SK-N-SH treated with all-trans-retinoic acid at 6 μM for 48 hours (cell line): ENCODE measurements at regions not wholly inside any gene's neighbourhood (a gene's known extent, or its start where the extent isn't known, plus 50 kb on each side); places are given as distances from the start of the nearest gene placed in this dataset.

Experiments
- ATAC-seq: fragments of 200-7000 bp; cut with Tn5 transposase; 3 replicates; pipeline ENCODE4 v1.9.1; 2020; ENCODE audit warnings: mild to moderate bottlenecking, moderate library complexity
- ARNTL ChIP-seq: fragments of 450-650 bp; formaldehyde crosslinking; IDR thresholded peaks from 2 replicates; pipeline ENCODE4 v1.5.0; 2020; ENCODE audit warnings: low read depth, mild to moderate bottlenecking, moderate library complexity, borderline replicate concordance
- BACH2 ChIP-seq: fragments of 250-450 bp; sonication (Bioruptor Pico); IDR thresholded peaks from 2 replicates; pipeline ENCODE4 v1.9.0; 2021; ENCODE audit warnings: mild to moderate bottlenecking, borderline replicate concordance
- CREB5 ChIP-seq: fragments of 250-450 bp; sonication (Bioruptor Pico); IDR thresholded peaks from 2 replicates; pipeline ENCODE4 v1.5.1; 2020; ENCODE audit warnings: low read depth, mild to moderate bottlenecking, moderate library complexity
- CSDC2 ChIP-seq: fragments of 250-450 bp; sonication (Bioruptor Pico); IDR thresholded peaks from 2 replicates; pipeline ENCODE4 v1.5.0; 2020; ENCODE audit warnings: mild to moderate bottlenecking, moderate library complexity
- CSRNP3 ChIP-seq: fragments of 250-450 bp; sonication (Bioruptor Pico); IDR thresholded peaks from 2 replicates; pipeline ENCODE4 v1.5.1; 2021; ENCODE audit warnings: mild to moderate bottlenecking, moderate library complexity
- ESRRG ChIP-seq: fragments of 250-450 bp; sonication (Bioruptor Pico); IDR thresholded peaks from 2 replicates; pipeline ENCODE4 v1.6.1; 2021; ENCODE audit warnings: mild to moderate bottlenecking
- GLIS3 ChIP-seq: fragments of 250-450 bp; sonication (Bioruptor Pico); IDR thresholded peaks from 2 replicates; pipeline ENCODE4 v1.5.0; 2020; ENCODE audit warnings: mild to moderate bottlenecking, moderate library complexity
- ISL1 ChIP-seq: fragments of 250-450 bp; sonication (Bioruptor Pico); IDR thresholded peaks from 2 replicates; pipeline ENCODE4 v2.1.2; 2022; ENCODE audit warnings: mild to moderate bottlenecking, moderate library complexity
- OSR1 ChIP-seq: fragments of 250-450 bp; sonication (Bioruptor Pico); IDR thresholded peaks from 2 replicates; pipeline ENCODE4 v1.8.0; 2022; ENCODE audit warnings: moderate library complexity, mild to moderate bottlenecking, inconsistent platforms
- PPARA ChIP-seq: fragments of 250-450 bp; sonication (Bioruptor Pico); IDR thresholded peaks from 2 replicates; pipeline ENCODE4 v1.5.0; 2020; ENCODE audit warnings: mild to moderate bottlenecking, borderline replicate concordance
- RARB ChIP-seq: fragments of 250-450 bp; sonication (Bioruptor Pico); IDR thresholded peaks from 2 replicates; pipeline ENCODE4 v1.8.0; 2021; ENCODE audit warnings: mild to moderate bottlenecking, moderate library complexity
- SNAI2 ChIP-seq: fragments of 250-450 bp; sonication (Bioruptor Pico); IDR thresholded peaks from 2 replicates; pipeline ENCODE4 v1.5.0; 2020; ENCODE audit warnings: mild to moderate bottlenecking, moderate library complexity
- TCF4 ChIP-seq: fragments of 250-450 bp; sonication (Bioruptor Pico); IDR thresholded peaks from 2 replicates; pipeline ENCODE4 v1.8.0; 2021; ENCODE audit warnings: mild to moderate bottlenecking, moderate library complexity, borderline replicate concordance
- TOX ChIP-seq: fragments of 250-450 bp; sonication (Bioruptor Pico); IDR thresholded peaks from 2 replicates; pipeline ENCODE4 v1.8.0; 2021; ENCODE audit warnings: mild to moderate bottlenecking, moderate library complexity, borderline replicate concordance
- TSHZ2 ChIP-seq: fragments of 250-450 bp; sonication (Bioruptor Pico); IDR thresholded peaks from 2 replicates; pipeline ENCODE4 v1.5.0; 2020; ENCODE audit warnings: mild to moderate bottlenecking, moderate library complexity
- ZFP3 ChIP-seq: fragments of 250-450 bp; sonication (Bioruptor Pico); IDR thresholded peaks from 2 replicates; pipeline ENCODE4 v1.5.0; 2020; ENCODE audit warnings: mild to moderate bottlenecking, moderate library complexity
- ZFP30 ChIP-seq: fragments of 450-650 bp; formaldehyde crosslinking; IDR thresholded peaks from 2 replicates; pipeline ENCODE4 v1.5.0; 2022; ENCODE audit warnings: mild to moderate bottlenecking, moderate library complexity
- ZNF565 ChIP-seq: fragments of 450-650 bp; formaldehyde crosslinking; conservative IDR thresholded peaks from 2 replicates; pipeline ENCODE4 v1.5.0; 2020; ENCODE audit warnings: low read depth, mild to moderate bottlenecking, moderate library complexity
- ZNF8 ChIP-seq: fragments of 450-650 bp; formaldehyde crosslinking; IDR thresholded peaks from 2 replicates; pipeline ENCODE4 v1.5.0; 2020; ENCODE audit warnings: mild to moderate bottlenecking, moderate library complexity

DNA sequence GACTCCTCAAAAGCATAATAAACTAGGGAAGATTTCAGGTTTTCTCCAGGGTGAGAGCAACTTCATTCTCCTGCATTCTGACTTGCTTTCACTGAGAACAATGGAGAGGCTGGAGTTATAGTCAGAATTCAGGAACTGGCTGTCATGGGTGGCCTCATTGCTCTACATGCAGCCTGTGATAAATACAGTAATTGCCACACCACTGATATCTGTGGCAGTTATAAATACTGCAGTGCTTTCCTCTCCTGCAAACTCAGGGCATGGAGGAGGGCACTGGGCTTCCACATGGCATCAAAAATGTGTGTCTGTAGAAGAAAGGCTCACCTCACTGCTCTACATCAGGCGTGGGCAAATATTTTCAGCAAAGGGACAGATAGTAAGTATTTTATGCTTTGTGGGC is 510.2 kb downstream of the ZNF516 start:
- ATAC-seq, result no peak
- TF ChIP-seq GLIS3 (CRISPR knock-in tag) (no peak), BACH2 (CRISPR knock-in tag) (no peak), ZNF565 (CRISPR knock-in tag) (no peak), TOX (CRISPR knock-in tag) (no peak), ESRRG (CRISPR knock-in tag) (no peak), ISL1 (CRISPR knock-in tag) (no peak), TCF4 (CRISPR knock-in tag) (no peak), RARB (no peak), PPARA (CRISPR knock-in tag) (no peak), OSR1 (CRISPR knock-in tag) (no peak), CSRNP3 (CRISPR knock-in tag) (no peak), TSHZ2 (no peak), CSDC2 (no peak), ZFP3 (CRISPR knock-in tag) (no peak)

DNA sequence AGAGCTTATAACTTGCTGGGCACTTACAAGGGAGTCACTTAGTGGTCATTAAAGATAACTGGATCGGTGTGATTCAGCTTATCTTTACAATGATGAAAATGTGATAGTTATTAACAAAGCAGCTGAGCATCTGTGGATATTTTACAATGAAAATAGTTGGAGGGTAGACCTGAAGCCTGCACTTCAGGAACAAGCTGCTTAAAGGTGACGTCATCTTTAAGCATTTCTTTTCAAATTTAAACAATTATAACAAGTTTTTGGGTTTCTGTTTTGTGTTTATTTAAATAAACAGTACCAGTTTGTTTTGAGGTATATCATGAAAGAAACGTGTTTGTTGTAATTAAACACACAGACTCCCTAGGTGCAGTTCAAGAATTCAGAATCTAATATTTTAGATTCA is 513.9 kb downstream of the ZNF516 start:
- no peak for TF ChIP-seq TCF4 (CRISPR knock-in tag)
- TF ChIP-seq SNAI2 (CRISPR knock-in tag), result no peak
- no peak for TF ChIP-seq CREB5
- no peak for TF ChIP-seq RARB
- TF ChIP-seq GLIS3 (CRISPR knock-in tag), result no peak
- TF ChIP-seq ISL1 (CRISPR knock-in tag), result no peak
- TF ChIP-seq CSDC2, result no peak
- no peak for TF ChIP-seq ZNF565 (CRISPR knock-in tag)
- TF ChIP-seq CSRNP3 (CRISPR knock-in tag), result no peak
- TF ChIP-seq ESRRG (CRISPR knock-in tag), result no peak
- no peak for TF ChIP-seq ZNF8 (CRISPR knock-in tag)
- no peak for TF ChIP-seq BACH2 (CRISPR knock-in tag)
- TF ChIP-seq ARNTL (CRISPR knock-in tag), result no peak
- no peak for TF ChIP-seq ZFP30 (CRISPR knock-in tag)
- no peak for TF ChIP-seq TSHZ2
- no peak for TF ChIP-seq PPARA (CRISPR knock-in tag)
- no peak for TF ChIP-seq OSR1 (CRISPR knock-in tag)
- TF ChIP-seq ZFP3 (CRISPR knock-in tag), result no peak
- TF ChIP-seq, all 23 proteins: peak for 0
- no peak for ATAC-seq

DNA sequence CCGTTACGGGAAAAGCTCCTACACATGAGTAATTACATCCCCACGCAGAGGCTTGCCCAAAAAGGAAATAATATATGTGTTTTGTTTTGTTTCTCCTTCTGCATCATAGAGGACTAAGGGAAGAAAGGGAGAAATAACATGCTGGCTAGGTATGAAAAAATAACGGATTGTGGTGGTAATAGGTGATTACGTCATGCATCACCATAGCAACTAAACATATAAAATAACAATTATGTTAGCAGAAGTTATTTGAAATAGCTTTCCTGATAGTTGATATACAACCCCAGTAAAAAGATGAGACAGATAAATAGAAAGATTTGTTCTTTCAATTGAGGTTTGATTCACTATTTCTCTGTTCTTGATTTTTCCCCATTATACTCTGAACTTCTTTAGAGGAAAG is 518.0 kb downstream of the ZNF516 start:
- ATAC-seq, result no peak
- no peak for TF ChIP-seq ZFP3 (CRISPR knock-in tag)
- no peak for TF ChIP-seq CSDC2
- TF ChIP-seq SNAI2 (CRISPR knock-in tag), result no peak
